ENCODE measurements at regions not wholly inside any gene's neighbourhood (a gene's known extent, or its start where the extent isn't known, plus 50 kb on each side); places are given as distances from the start of the nearest gene placed in this dataset.

DNA sequence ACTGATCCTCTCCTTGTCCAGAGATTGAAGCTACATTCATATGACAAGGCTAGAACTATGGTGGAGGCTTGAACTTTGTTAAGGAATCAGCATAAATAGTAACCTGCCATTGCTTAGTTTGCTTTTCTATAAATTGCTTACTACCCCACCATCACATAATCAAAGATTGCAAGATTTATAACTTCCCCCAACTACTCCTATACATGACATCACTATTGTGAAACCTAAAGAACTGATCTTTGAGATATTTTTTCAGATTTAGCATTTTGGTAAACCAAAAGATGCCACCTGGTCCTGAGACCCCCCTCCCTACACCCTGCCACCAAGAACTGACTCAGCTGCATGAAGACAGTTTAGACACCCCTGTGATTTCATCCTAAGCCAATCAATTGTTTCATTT is 385.3 kb downstream of the CDC5L start:
- TF ChIP-seq, protein P1, sequence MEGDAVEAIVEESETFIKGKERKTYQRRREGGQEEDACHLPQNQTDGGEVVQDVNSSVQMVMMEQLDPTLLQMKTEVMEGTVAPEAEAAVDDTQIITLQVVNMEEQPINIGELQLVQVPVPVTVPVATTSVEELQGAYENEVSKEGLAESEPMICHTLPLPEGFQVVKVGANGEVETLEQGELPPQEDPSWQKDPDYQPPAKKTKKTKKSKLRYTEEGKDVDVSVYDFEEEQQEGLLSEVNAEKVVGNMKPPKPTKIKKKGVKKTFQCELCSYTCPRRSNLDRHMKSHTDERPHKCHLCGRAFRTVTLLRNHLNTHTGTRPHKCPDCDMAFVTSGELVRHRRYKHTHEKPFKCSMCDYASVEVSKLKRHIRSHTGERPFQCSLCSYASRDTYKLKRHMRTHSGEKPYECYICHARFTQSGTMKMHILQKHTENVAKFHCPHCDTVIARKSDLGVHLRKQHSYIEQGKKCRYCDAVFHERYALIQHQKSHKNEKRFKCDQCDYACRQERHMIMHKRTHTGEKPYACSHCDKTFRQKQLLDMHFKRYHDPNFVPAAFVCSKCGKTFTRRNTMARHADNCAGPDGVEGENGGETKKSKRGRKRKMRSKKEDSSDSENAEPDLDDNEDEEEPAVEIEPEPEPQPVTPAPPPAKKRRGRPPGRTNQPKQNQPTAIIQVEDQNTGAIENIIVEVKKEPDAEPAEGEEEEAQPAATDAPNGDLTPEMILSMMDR (IDR thresholded peaks at IDR 0.05) = no peak
- TF ChIP-seq POLR2AphosphoS5 (IDR thresholded peaks at IDR 0.05; ENCODE audit: low read depth, low read length) (no peak), TCF7L2 (IDR thresholded peaks at IDR 0.05; ENCODE audit: low read depth, low read length) (no peak), SIN3A (IDR thresholded peaks at IDR 0.05; ENCODE audit: borderline replicate concordance, insufficient read depth, low read depth, low read length) (no peak)
- TF ChIP-seq, protein P2, sequence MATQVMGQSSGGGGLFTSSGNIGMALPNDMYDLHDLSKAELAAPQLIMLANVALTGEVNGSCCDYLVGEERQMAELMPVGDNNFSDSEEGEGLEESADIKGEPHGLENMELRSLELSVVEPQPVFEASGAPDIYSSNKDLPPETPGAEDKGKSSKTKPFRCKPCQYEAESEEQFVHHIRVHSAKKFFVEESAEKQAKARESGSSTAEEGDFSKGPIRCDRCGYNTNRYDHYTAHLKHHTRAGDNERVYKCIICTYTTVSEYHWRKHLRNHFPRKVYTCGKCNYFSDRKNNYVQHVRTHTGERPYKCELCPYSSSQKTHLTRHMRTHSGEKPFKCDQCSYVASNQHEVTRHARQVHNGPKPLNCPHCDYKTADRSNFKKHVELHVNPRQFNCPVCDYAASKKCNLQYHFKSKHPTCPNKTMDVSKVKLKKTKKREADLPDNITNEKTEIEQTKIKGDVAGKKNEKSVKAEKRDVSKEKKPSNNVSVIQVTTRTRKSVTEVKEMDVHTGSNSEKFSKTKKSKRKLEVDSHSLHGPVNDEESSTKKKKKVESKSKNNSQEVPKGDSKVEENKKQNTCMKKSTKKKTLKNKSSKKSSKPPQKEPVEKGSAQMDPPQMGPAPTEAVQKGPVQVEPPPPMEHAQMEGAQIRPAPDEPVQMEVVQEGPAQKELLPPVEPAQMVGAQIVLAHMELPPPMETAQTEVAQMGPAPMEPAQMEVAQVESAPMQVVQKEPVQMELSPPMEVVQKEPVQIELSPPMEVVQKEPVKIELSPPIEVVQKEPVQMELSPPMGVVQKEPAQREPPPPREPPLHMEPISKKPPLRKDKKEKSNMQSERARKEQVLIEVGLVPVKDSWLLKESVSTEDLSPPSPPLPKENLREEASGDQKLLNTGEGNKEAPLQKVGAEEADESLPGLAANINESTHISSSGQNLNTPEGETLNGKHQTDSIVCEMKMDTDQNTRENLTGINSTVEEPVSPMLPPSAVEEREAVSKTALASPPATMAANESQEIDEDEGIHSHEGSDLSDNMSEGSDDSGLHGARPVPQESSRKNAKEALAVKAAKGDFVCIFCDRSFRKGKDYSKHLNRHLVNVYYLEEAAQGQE (IDR thresholded peaks at IDR 0.05; ENCODE audit: insufficient read depth in 1 of 2, low read depth in 2 of 2, low read length in 1 of 2) = no peak
